ENCODE measurements at regions not wholly inside any gene's neighbourhood (a gene's known extent, or its start where the extent isn't known, plus 50 kb on each side); places are given as distances from the start of the nearest gene placed in this dataset.
"Not testable (repeated sequence)": the region's sequence is repeated elsewhere in the genome, so short reads cannot be mapped to it uniquely, and the experiment has no call there.

DNA sequence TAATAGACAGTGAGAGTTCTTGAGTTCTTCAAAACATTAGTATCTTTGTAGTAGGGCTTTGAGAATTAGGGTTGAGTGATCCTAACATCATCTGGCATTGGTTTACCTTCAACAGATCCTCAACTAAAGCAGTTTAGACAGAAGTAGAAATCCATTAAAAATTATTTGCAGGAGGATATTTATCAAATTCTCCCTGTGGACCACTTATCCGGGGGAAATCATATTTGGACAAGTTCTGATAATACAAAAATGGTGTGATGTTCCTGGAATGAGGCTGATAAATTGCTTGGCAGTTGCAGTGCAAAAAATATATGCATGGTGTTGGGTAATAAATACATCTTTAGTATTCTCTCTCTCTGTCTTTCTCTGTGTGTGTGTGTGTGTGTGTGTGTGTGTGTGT lies 115.1 kb upstream of the CHODL start:
- TF ChIP-seq, protein P1, sequence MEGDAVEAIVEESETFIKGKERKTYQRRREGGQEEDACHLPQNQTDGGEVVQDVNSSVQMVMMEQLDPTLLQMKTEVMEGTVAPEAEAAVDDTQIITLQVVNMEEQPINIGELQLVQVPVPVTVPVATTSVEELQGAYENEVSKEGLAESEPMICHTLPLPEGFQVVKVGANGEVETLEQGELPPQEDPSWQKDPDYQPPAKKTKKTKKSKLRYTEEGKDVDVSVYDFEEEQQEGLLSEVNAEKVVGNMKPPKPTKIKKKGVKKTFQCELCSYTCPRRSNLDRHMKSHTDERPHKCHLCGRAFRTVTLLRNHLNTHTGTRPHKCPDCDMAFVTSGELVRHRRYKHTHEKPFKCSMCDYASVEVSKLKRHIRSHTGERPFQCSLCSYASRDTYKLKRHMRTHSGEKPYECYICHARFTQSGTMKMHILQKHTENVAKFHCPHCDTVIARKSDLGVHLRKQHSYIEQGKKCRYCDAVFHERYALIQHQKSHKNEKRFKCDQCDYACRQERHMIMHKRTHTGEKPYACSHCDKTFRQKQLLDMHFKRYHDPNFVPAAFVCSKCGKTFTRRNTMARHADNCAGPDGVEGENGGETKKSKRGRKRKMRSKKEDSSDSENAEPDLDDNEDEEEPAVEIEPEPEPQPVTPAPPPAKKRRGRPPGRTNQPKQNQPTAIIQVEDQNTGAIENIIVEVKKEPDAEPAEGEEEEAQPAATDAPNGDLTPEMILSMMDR (IDR thresholded peaks at IDR 0.05; ENCODE audit: low read depth, low read length): no peak
- no peak overlapping the region for H3K4me3 ChIP-seq (replicated peaks in 1 of 2; ENCODE audit: low read depth in 2 of 2, low read length in 2 of 2)
- DNase-seq (ENCODE audit: low read depth in 2 of 2): no peak

DNA sequence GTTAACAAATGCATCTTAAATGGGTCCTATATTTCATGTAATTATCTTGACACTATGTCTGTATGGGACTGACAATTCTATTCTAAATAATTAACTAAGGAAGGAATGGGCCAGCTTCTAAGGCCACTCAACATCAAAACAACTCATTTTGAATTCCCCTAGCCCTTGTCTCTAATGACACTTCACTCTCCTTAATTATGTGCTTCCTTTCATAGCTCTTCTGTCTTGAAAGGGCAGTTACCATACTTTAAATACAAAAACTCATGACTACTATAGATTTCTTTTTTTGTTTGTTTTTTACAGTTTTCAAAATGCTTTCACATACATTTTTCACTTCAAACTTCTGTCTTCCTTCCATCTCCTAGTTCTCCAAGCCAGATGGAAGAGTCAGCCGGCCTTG lies 126.1 kb upstream of the CHODL start:
- DNase-seq (ENCODE audit: low read depth in 2 of 2): no peak
- TF ChIP-seq, protein P1 (IDR thresholded peaks at IDR 0.05; ENCODE audit: low read depth, low read length): no peak
- no peak overlapping the region for H3K4me3 ChIP-seq (replicated peaks in 1 of 2; ENCODE audit: low read depth in 2 of 2, low read length in 2 of 2)

DNA sequence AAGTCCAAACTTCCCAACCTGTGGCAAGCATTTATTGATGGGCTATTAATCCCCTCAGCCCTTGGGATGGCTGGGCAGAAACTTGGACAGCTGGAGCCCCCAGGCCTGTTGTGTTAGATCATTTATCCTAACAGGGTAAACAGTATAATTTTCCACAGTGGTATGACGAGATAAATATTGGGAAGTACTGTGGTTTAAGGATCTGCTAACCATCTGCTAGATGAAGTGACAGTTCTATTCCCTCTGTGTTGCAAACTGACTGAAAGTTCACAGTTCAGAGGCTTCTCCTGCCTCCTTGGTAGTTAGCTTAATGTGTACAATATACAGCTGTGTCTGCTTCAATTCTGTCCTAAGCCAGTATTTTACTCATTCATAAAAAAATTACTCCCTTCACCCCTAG lies 127.5 kb upstream of the CHODL start:
- TF ChIP-seq, protein P1 (IDR thresholded peaks at IDR 0.05; ENCODE audit: low read depth, low read length): no peak
- no peak overlapping the region for H3K4me3 ChIP-seq (replicated peaks in 1 of 2; ENCODE audit: low read depth in 2 of 2, low read length in 2 of 2)
- DNase-seq (ENCODE audit: low read depth in 2 of 2): no peak

DNA sequence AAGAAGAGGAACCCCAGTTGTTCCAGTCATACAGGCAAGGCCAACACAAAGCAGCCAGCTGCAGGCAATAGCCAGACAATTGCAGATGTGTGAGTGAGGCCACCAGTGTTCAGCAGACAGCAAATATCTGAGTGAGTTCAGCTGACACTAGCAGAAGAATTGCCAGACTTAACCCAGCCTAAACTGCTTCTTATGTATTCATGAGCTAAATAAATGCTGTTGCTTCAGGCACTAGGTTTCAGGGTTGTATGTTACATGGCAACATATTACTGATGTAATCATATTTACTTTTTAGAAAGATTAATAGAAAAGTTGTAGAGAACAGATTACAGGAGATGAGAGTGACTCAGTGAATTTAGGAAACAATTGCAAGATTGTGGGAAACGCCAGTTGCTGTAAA lies 129.8 kb upstream of the CHODL start:
- H3K4me3 ChIP-seq (replicated peaks in 1 of 2; ENCODE audit: low read depth in 2 of 2, low read length in 2 of 2): no peak overlapping the region
- DNase-seq (ENCODE audit: low read depth in 2 of 2): no peak
- TF ChIP-seq, protein P1 (IDR thresholded peaks at IDR 0.05; ENCODE audit: low read depth, low read length): no peak

DNA sequence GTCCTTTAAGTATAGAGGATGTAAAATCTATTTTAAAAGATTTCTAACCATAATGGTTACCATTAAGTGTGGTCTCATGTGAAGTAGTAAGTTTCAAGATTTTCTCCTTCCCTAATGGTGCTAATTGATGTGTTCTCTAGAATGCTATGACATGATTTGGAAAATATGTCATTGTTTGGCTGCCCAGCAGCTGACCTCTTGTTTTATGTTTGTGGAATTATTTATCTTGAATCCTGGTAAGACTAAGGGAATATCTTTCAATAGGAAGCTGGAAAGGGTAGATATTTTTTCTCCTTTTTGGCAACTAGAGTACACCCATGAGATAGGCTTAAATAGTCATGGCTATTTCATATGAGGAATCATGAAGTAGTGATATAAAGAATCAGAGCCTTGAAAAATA lies 139.8 kb upstream of the CHODL start:
- TF ChIP-seq, protein P1 (IDR thresholded peaks at IDR 0.05; ENCODE audit: low read depth, low read length): no peak
- DNase-seq (ENCODE audit: low read depth in 2 of 2): no peak
- no peak overlapping the region for H3K4me3 ChIP-seq (replicated peaks in 1 of 2; ENCODE audit: low read depth in 2 of 2, low read length in 2 of 2)

DNA sequence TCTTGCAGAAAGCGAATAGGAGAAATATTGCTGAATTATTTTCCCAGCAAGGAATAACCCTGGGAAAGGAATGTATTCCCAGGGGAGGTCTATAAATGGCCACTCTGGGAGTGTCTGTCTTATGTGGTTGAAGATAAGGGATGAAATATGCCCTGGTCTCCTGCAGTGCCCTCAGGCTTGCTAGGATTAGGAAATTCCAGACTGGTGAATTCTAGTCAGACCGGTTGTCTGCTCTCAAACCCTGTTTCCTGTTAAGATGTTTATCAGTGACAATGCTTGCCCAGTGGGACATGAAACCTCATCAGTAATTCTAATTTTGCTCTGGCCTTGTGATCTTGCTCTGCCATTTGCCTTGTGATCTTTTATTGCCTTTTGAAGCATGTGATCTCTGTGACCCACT lies 148.2 kb upstream of the CHODL start:
- not testable (repeated sequence) for DNase-seq (ENCODE audit: low read depth in 2 of 2)

DNA sequence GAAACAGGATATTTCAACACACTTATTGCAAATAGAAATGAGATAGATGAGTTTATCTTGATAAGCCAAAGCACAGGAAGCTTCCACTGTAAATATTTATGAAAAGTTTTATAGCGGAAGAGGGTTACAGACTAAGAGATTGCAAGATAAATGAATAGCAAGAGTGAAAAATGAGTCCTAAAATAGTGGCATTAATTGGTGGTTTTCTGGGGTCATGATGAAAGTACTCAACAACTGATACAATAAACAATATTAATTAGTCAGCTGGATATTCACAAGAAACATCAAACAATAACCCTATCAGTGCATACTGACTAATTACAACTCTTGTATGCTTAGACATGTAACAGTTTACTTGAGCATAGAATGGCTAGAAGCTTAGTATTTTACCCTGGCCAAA lies 154.8 kb upstream of the CHODL start:
- DNase-seq (ENCODE audit: low read depth in 2 of 2): no peak
- TF ChIP-seq, protein P1 (IDR thresholded peaks at IDR 0.05; ENCODE audit: low read depth, low read length): no peak
- H3K4me3 ChIP-seq (replicated peaks in 1 of 2; ENCODE audit: low read depth in 2 of 2, low read length in 2 of 2): no peak overlapping the region

More for the DNA sequence above, 148.2 kb upstream of the CHODL start:
- H3K4me3 ChIP-seq (replicated peaks in 1 of 2; ENCODE audit: low read depth in 2 of 2, low read length in 2 of 2): not testable (repeated sequence)
